T-helper 1 cell (primary cell): ENCODE measurements at regions not wholly inside any gene's neighbourhood (a gene's known extent, or its start where the extent isn't known, plus 50 kb on each side); places are given as distances from the start of the nearest gene placed in this dataset.
"Not testable (repeated sequence)": the region's sequence is repeated elsewhere in the genome, so short reads cannot be mapped to it uniquely, and the experiment has no call there.

ENCODE experiments used
- DNase-seq, 5 donors: peaks; one replicate each; pipeline ENCODE4 v3.0.0-alpha.2; 2012 to 2020

- no peak for DNase-seq
These were observed 344.9 kb upstream of the PIK3R1 start for GRCh38 chr5:67870662-67871061.

DNA sequence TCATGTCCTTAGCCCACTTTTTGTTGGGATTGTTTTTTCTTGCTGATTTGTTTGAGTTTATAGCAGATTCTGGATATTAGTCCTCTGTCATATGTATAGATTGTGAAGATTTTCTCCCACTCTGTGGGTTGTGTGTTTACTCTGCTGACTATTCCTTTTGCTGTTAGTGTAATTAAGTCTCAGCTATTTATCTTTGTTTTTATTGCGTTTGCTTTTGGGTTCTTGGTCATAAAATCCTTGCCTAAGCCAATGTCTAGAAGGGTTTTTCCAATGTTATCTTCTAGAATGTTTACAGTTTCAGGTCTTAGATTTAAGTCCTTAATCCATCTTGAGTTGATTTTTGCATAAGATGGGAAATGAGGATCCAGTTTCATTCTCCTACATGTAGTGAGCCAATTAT is 351.2 kb upstream of the PIK3R1 start:
- DNase-seq: not testable (repeated sequence)

GRCh38 chr5:67858471-67859031 is 357.0 kb upstream of the PIK3R1 start:
- DNase-seq: no peak

- no peak for DNase-seq
These were observed 358.1 kb upstream of the PIK3R1 start for GRCh38 chr5:67857502-67857901.

GRCh38 chr5:67855523-67855922 is 360.0 kb upstream of the PIK3R1 start:
- no peak for DNase-seq

DNA sequence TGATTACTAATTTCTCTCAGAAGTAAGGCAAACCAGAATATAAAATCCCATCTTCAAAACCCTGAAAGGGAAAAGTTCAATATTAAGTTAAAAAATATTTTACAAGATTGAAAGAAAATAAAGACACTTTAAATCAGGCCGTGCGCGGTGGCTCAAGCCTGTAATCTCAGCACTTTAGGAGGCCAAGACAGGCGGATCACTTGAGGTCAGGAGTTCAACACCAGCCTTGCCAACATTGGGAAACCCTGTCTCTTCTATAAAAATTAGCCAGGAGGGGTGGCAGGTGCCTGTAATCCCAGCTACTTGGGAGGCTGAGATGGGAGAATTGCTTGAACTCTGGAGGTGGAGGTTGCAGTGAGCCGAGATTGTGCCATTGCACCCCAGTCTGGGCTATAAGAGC is 364.6 kb upstream of the PIK3R1 start:
- not testable (repeated sequence) for DNase-seq

GRCh38 chr5:67844924-67845323 is 370.6 kb upstream of the PIK3R1 start:
- DNase-seq: no peak

DNA sequence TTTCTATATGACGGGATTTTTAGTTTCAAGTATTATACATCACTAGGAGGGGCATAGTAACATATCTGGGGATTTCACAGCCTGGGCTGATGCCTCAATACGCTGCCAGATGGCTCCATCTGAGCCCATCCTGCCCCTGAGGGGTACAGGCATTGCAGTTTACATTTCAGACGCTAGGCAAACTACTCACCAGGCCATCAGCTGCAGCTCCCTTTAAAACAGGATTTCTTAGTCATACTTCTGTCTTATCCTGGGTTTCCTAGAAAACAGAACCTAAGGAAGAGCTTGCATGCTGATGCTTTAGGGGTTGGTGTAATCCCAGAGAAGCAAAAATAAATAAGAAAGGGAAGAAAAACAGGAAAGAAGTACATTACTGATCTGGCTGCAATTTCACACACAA is 372.8 kb upstream of the PIK3R1 start:
- no peak for DNase-seq

DNA sequence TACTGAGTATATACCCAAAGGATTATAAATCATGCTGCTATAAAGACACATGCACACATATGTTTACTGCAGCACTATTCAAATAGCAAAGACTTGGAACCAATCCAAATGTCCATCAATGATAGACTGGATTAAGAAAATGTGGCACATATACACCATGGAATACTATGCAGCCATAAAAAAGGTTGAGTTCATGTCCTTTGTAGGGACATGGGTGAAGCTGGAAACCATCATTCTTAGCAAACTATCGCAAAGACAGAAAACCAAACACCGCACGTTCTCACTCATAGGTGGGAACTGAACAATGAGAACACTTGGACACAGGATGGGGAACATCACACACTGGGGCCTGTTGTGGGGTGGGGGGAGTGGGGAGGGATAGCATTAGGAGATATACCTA is 378.3 kb upstream of the PIK3R1 start:
- DNase-seq: not testable (repeated sequence)

GRCh38 chr5:67836496-67836895 is 379.1 kb upstream of the PIK3R1 start:
- not testable (repeated sequence) for DNase-seq

DNA sequence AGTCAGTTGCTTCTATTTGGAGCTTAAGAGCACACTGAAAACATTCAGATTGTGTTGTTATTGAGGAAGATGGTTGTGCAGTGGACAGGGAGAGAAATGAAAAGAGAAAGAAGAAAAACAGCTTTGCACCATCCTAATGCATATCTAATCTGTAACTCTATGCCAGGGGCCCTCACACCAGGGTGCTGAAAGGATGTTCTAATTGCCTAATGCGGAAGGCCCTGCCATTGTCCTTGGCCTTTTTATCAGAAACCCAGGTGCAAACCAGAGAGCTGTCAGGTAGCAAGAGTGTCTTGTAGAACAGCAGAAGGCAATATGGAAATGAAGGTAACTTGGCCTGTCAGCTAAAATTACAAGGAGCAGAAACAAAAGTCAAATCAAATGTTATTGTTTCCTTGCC is 384.5 kb upstream of the PIK3R1 start:
- DNase-seq: no peak

DNA sequence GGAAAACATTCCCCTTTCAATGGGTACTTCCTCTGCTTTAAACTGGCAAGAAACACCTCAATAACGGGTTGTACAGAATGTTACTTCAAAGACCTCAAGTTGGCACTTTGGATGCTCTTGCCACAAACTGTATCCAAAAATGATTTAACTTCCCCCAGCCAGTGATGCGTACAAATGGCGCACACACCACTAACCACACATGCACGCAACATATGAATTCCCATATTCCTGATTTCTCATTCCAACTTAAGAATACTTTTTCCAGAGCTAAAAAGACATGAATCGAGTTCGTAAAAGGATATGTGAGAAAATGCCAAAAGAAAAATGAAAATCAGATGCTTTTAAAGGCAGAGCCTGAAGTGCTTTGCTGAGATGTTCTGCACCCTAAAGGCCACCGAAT is 388.0 kb upstream of the PIK3R1 start:
- DNase-seq: no peak

DNA sequence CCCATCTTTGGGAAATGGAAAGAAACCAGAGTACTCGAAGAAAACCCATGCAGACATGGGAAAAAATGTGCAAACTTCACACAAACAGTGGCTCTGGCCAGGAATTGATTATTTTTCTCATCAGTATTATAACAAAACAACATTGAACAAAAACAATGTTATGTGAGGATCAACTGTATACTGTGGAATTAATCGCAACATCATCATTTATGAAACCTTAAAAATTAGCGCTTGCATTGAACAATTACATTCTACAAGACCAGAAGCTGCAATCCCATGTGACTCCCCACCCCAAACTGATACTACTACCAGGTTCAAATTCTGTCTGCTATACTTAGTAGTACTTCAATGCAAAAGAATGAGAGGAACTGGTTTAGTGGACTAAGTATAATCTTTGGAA is 390.7 kb upstream of the PIK3R1 start:
- no peak for DNase-seq

DNA sequence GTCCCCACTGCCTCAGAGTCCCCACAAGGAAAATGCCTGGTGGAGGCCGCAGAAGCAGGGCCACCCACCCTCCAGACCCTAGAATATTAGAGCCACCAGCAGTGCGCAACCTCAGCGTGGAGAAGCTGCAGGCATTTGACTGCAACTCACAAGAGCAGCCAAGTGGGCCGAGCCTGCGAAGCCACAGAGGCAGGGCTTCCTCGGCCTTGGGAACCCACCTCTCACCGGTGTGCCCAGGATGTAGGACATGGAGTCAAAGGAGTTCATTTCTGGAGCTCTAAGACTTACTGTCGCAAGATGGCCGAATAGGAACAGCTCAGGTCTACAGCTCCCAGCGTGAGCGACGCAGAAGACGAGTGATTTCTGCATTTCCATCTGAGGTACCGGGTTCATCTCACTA is 397.9 kb upstream of the PIK3R1 start:
- no peak for DNase-seq

GRCh38 chr5:67816456-67816855 is 399.1 kb upstream of the PIK3R1 start:
- no peak for DNase-seq

GRCh38 chr5:67815455-67816391 is 399.8 kb upstream of the PIK3R1 start:
- no peak for DNase-seq

DNA sequence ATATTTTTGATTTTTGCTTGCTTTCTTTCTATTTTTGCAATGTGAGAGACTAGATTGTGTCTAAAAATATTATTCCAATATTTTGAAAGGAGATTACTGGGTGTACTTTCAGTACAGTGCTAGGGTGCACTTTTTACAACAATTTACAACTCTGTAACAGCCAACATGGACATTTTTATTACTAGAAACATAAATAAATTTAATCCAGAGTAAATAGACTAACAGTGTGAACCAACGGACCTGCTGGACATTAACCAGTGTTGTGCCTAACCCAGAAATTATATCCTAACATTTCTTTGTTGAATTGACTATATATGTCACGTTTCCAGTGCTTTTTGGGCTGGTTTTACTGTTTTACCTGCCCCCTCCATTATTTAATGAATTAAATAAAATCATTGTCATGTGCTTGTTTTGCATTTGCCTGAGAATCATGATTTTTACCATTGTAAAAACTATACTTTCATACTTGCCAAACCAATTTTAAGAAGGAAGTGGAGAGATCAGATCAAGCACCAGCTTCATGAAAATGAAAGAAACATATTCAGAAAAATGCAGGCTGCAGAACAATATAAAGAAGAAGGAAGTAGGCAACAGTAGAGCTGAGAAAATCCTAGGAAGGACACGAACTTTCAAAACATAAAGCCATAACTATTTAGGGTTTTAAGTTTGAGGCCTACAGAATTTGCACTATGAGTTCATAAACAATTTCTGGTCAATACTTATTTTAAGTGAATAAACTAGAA is 400.8 kb upstream of the PIK3R1 start:
- DNase-seq: no peak

DNA sequence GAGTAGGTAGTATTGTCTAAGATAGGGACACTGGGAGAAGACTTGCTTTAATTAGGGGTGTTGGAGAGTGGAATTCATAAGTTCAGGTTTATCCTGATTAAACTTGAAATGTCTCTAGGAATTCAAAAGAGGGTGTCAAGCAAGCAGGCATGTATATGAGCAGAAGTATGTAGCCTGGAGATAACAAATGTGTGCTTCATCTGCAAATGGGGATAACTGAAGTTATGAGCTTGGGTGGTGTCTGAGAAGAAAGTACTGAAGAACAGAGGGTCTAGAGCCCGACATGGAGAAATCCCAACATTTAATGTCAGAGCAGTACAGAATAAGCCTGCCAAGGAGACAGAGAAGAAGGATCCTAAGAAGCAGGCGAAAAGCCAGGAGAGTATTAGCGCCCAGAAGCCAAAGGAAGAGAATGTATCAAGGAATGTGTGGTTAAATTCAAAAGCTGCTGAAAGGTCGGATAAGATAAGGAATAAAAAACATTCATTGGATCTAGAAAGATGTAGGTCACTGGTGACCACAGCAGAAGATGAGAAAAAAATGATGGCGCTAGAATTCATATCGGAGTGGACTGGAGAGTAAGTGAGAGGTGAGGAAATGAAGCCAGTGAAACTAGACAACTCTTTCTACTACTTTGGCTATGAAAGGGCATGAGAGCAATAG is 401.5 kb upstream of the PIK3R1 start:
- DNase-seq: no peak

- no peak for DNase-seq
These were observed 406.0 kb upstream of the PIK3R1 start for GRCh38 chr5:67809589-67809988.

DNA sequence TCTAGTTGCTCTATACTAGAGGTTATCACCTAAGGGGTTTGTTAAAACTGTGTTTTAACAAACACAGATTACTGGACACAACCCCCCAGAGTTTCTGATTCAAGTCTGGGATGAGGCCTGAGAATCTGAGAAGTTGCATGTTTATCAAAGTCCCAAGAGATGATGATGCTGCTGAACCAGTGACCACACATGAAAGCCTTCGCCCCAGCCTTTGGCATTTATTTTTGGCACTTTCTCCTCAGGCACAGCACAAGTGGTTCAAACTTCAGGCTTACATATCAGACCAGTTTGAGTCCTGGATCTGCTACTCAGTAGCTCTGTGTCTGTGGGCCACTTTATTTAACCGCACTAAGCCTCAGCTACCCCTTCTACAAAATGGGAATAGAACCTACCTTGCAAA is 407.2 kb upstream of the PIK3R1 start:
- no peak for DNase-seq

GRCh38 chr5:67807439-67807888 is 408.1 kb upstream of the PIK3R1 start:
- no peak for DNase-seq

DNA sequence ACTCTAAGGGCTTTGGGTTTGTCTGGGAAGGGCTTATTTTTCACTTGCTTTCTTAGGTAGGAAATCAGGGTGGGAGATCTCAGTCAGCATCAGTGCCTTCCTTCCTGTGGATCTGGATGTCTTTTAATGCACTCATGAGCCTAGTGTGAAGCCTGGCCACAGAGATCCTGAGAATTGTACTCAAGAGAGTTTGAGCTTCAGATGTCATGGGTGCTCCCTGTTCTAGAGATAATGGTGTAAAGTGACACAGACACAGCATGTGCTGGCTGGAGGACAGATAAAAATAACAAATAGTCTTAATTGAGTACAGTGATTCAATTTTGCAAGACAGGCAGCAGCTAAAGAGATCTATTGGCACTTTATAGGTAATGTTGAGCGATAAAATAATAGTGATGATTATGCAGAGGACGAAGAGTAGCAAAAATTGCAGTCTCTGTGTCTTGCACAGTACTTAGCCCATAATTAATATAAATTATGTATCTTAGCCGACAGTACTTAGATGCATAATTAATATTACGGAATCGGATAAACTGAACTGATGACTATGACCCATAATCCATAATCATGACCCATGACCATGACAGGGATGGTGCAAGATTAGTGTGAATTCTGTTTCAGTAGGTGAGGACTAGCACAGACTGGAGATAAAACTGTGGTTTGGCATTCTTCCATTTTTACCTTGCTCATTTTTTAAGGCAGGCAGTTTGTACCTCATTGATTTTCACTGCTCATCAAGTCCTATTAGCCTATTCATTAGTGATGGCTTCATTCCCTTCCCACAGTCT is 408.7 kb upstream of the PIK3R1 start:
- no peak for DNase-seq
